KG1 (cell line): ENCODE measurements at regions not wholly inside any gene's neighbourhood (a gene's known extent, or its start where the extent isn't known, plus 50 kb on each side); places are given as distances from the start of the nearest gene placed in this dataset.
"Not testable (repeated sequence)": the region's sequence is repeated elsewhere in the genome, so short reads cannot be mapped to it uniquely, and the experiment has no call there.

Experiments used
- DNase-seq: peaks from one replicate; lab custom pipeline; 2025; lab: John Stamatoyannopoulos, UW

- no peak for DNase-seq
Observed at GRCh38 chr13:82963226-82964099, 918.8 kb downstream of the SLITRK1 start.

DNA sequence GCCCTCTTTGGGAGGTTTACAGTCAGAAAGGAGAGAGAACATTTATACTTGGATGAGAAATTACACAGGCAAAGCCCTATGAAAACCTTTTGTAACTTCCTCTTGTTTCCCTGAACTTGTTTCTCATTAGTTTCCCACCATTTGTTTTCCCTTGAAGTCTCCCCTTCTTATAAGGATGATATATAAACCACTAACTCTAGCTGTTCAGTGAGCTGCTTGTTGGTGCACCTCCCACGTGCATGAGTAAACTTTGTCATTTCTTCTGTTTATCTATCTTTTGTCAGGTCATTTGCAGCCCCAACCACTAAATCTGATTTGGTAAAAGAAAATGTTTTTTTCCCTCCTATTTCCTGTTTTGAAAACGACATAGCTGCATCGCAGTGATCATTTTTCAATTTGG lies 919.9 kb downstream of the SLITRK1 start:
- no peak for DNase-seq

- DNase-seq, result no peak
Observed at GRCh38 chr13:82961757-82962156, 920.5 kb downstream of the SLITRK1 start.

DNA sequence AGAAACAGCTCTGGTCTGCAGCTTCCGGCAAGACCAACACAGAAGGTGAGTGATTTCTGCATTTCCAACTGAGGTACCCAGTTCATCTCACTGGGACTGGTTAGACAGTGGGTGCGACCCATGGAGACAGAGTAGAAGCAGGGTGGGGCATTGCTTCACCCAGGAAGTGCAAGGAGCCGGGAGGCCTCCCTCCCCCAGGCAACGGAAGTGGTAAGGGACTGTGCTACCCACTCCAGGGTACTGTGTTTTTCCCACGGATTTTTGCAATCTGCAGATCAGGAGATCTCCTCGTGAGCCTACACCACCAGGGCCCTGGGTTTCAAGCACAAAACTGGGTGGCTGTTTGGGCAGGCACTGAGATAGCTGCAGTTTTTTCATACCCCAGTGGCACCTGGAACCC lies 929.9 kb downstream of the SLITRK1 start:
- not testable (repeated sequence) for DNase-seq

DNA sequence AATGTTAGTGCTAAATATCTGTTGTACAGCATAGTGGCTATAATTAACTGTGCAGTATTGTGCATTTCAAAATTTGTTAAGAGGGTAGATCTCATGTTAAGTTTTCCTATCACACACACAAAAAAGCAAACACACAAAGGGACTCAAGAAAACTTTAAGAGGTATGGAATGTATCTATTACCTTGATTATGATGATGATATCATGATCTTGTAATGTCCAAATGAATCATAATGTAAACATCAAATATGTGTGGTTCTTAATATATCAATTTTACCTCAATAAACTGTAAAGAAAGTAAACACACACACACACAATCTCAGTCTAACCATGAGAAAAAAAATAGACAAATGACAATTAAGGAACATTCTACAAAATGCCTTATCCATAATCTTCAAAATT lies 934.6 kb downstream of the SLITRK1 start:
- no peak for DNase-seq

DNA sequence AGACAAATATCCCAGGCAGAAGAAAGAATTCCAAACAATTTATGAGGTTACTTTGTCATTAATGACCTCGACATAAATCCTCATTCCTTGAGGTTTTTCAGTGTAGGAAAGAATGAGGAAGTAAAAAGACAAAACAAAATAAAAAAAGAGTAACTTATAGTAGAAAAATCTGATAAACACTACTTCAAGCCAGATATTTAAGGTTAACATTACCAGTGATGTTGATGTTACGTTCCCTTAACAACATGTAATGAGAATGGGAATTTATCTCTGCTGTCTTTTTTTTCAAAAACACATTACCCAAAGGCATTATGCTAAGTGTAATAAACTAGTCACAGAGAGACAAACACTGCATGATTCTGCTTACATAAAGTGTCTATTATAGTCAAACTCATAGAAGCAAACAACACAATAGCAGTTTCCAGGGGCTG lies 935.1 kb downstream of the SLITRK1 start:
- DNase-seq, result no peak

- no peak for DNase-seq
Observed at GRCh38 chr13:82938644-82939043, 943.6 kb downstream of the SLITRK1 start.

DNA sequence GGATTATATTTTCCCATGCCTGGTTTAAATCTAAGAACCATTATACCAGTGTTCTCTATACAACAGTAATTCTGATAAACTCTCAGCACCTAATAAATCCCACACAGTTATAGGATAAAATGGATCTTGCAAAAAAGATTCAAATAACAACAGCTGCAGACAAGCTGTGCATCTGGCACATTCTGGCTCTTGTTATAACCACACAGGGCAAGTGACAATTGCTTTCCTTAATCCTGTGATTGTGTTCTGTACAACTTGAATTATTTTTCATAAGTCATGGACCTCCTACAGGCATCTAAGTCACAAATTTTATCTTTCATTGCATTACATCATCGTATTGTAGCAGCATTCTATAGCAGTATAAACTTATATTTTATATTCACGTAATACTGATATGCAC lies 948.3 kb downstream of the SLITRK1 start:
- DNase-seq, result no peak

GRCh38 chr13:82925114-82925513 lies 957.2 kb downstream of the SLITRK1 start:
- DNase-seq, result no peak

- no peak for DNase-seq
Observed at GRCh38 chr13:82917984-82918383, 964.3 kb downstream of the SLITRK1 start.

DNA sequence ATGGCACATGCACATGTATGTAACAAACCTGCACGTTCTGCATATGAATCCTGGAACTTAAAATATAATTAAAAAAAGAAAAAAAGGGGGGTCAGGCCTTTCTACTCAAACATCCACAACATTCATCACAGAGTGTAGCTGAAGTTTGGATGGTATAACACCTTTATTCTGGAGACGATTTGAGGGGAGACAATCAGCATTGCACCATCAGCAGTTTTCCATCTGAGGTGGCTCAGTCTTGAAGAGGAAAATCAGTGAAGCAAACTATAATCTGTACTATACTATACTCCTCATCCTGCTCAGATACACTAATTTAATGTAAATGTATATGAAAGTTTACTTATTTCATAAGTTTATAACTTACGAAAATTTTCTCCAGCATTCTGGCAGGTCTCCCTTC lies 969.7 kb downstream of the SLITRK1 start:
- DNase-seq, result no peak

DNA sequence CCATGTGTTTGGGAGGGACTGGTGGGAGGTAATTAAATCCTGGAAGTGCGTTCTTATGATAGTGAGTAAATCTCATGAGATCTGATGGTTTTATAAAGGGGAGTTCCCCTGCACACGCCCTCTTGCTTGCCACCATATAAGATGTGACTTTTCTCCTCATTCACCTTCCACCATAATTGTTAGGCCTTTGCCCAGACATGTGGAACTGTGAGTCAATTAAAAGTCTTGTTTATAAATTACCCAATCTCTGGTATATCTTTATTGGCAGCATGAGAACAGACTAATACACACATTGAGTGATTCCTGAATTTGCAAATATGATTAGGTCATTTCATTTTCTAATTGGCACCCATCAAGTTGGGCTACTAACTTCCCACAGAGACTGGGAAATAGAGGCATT lies 977.2 kb downstream of the SLITRK1 start:
- DNase-seq, result no peak

DNA sequence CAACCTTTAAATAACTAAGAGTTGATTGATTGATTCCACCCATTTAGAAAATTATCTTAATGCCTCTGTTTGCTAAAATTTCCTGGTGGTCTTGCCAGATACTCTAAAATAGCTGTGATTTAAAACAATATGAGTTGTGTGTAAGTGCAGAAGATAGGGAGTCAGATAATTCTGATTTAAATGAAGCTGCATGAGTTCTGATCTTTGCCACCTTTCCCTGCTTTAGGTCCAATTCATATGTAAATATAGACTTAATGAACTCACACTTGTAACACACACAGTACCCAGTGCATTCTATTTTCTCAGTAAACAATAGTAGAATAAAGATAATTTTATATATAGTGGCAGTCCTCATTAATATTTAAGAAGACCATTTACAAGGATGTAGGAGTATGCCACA lies 981.8 kb downstream of the SLITRK1 start:
- no peak for DNase-seq

DNA sequence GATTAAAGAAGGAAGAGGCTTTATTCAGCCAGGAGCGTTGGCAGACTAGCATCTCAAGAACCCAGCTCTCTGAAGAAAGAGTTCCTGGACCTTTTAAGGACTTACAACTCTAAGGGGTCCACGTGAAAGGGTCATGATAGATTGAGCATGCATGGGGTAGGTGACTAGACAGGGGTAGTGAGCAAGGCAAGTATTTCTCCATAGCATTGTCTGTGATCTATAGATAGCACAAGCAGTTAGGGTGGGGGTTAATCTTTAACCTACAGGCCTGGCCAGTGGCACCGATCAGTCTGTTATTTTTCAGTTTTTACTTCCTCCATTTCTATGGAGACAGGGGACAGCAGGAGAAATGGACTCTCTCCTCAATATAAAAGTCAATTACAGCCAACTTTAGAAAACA lies 983.7 kb downstream of the SLITRK1 start:
- DNase-seq, result no peak

- DNase-seq, result no peak
Observed at GRCh38 chr13:82879921-82880320, 1002.4 kb downstream of the SLITRK1 start.

DNA sequence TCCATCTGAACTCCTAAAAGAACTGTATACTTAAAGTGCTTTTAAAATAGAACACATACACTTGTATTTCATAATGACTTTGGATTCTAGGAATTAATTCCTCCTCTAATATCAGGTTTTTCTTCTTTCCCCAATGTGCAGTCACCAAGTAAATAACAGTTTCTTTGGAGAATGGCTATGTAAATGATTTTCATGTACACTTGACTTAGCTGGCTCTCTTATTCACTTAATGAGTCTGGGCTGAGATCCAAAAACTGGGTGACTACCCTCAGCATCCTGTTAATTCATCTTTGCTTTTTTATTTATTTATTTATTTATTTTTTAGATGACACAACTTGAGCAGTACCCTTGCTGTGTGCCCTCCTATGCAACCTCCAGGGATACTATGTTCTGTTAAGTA lies 1003.7 kb downstream of the SLITRK1 start:
- DNase-seq, result no peak

DNA sequence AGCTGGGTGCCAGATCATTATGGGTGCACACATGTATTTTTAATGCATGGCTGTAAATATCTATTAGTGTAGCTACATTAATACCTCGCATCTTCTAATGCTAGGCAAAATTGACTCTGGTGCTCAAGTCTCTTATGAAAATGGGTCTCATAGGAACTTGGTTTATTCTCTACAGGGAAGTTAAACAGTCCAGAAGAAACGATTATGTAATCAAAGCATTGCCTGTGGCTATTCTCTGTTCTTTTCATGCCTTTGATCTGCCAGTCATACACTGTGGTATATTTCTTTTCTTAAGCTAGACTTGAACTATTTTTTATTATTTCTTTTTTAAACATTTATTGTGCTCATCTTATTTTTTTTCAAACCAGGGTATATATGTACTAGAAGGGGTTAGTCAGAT lies 1015.0 kb downstream of the SLITRK1 start:
- no peak for DNase-seq

DNA sequence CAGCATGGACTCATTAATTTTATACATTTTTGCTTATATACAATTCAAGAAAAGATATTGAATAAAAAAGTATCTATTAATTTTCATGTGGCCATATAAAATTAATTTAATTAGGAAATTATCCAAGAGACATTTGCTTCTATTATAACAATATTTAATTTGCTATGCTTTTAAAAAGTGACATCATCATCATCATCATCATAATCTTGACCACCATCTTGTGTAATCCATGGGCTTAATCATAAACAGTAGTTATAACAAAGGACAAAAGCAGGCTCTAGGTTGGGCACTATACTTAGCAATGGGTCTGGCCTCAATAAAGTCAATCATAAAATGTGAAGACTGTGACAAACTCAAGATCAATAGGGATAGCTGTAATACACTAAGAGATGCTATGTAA lies 1031.6 kb downstream of the SLITRK1 start:
- no peak for DNase-seq

- DNase-seq, result no peak
Observed at GRCh38 chr13:82848766-82849165, 1033.5 kb downstream of the SLITRK1 start.

GRCh38 chr13:82847595-82847994 lies 1034.7 kb downstream of the SLITRK1 start:
- no peak for DNase-seq

DNA sequence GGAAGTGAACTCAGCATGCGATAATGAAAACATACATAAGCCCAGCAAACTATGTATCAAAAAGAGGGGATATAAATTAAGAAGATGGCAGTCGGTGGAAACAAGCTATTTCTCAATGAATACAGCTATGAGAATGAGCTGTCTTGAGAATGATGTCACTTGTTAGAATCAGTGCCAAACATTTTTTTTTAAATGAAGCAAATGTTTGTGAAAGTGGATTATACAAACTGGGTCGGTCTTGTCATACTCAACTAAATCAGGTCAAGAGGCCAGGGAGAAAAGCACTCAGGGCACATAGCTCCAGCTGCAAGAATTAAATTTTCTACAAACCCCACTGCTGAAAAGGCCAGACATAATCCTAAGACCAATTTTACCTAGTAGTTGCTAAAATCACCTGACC lies 1048.4 kb downstream of the SLITRK1 start:
- no peak for DNase-seq

- no peak for DNase-seq
Observed at GRCh38 chr13:82829040-82829439, 1053.2 kb downstream of the SLITRK1 start.

GRCh38 chr13:82827724-82828123 lies 1054.5 kb downstream of the SLITRK1 start:
- no peak for DNase-seq

GRCh38 chr13:82822935-82823334 lies 1059.3 kb downstream of the SLITRK1 start:
- no peak for DNase-seq
